ENCODE measurements at regions not wholly inside any gene's neighbourhood (a gene's known extent, or its start where the extent isn't known, plus 50 kb on each side); places are given as distances from the start of the nearest gene placed in this dataset.

DNA sequence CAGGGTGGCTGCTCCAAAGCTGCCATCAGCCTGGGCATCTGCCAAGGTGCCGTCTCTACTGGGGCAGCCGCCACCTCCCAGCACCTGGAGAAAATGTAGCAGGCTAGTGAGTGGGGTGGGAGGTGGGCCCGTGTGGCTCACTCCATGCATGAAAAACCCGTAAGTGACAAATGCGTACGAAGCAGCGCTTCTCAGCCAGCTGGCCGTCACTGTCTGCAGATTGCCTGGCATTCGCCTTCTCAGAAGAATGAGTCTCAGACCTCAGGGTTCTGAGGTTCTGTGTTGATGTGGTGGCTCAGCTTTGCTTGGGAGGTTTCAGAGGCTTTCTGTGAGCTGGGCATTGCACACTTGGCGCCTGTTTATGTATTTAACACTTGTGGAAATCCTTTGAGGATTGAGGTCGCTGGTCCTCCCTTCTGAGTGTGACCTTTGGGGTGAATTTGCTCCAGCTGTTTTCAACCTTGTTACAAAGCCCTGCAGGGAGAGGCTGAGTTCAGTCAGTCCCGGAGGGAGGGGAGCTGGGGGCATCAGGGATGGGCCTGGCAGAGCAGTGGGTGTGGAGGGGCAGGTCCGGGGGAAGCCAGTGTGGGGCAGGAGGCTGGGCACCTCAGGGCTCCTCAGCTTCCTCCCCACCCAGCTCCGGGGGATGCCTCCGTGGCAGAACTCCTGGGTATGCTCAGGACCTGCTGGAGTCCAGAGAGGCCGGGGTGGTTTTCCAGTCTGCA, 977.0 kb downstream of the TBC1D22A start:
- ATAC-seq (replicated peaks in 1 of 2) (no peak), DNase-seq (no peak)
- Mint-ChIP-seq H3K36me3 (ENCODE audit: insufficient read depth in 2 of 2) (no peaks in the 10 kb centered on the region), H3K9me3 (no peaks in the 10 kb centered on the region), H3K4me3 (no peak overlapping the region), H3K27me3 (ENCODE audit: low read depth) (no peaks in the 10 kb centered on the region), H3K27ac (no peak overlapping the region), H3K4me1 (ENCODE audit: low read depth) (no peaks in the 10 kb centered on the region)

DNA sequence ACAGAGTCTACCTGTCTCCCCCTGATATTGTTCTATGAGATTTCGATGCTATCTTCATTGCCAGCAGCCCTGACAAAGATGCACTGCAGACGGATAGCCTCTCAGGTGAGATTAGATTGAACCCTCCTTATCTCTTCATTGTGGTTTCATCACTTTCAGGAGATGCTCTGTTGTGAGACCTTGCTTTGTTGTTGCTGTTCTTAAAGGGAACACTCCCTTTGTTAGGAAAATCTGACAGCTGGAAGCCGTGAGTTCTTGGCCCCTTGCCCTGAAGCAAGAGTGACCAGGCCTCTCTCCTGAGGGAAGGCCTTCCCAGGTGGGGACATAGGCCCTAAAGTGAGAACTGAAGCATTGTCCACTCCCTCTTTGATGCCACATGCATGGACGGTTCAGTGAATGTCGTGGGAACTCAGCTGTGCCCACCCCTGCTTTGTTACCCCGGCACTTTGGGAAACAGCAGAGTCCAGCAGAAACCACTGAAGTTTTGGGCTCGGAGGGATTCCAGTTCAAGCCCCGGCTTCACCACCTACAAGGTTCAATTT, 976.1 kb downstream of the TBC1D22A start:
- no peaks in the 10 kb centered on the region for H3K9me3 Mint-ChIP-seq
- no peaks in the 10 kb centered on the region for H3K27me3 Mint-ChIP-seq (ENCODE audit: low read depth)
- H3K4me1 Mint-ChIP-seq (ENCODE audit: low read depth): no peaks in the 10 kb centered on the region
- no peak overlapping the region for H3K4me3 Mint-ChIP-seq
- no peak for DNase-seq
- no peak overlapping the region for H3K27ac Mint-ChIP-seq
- no peak for ATAC-seq (replicated peaks in 1 of 2)
- H3K36me3 Mint-ChIP-seq (ENCODE audit: insufficient read depth in 2 of 2): no peaks in the 10 kb centered on the region

DNA sequence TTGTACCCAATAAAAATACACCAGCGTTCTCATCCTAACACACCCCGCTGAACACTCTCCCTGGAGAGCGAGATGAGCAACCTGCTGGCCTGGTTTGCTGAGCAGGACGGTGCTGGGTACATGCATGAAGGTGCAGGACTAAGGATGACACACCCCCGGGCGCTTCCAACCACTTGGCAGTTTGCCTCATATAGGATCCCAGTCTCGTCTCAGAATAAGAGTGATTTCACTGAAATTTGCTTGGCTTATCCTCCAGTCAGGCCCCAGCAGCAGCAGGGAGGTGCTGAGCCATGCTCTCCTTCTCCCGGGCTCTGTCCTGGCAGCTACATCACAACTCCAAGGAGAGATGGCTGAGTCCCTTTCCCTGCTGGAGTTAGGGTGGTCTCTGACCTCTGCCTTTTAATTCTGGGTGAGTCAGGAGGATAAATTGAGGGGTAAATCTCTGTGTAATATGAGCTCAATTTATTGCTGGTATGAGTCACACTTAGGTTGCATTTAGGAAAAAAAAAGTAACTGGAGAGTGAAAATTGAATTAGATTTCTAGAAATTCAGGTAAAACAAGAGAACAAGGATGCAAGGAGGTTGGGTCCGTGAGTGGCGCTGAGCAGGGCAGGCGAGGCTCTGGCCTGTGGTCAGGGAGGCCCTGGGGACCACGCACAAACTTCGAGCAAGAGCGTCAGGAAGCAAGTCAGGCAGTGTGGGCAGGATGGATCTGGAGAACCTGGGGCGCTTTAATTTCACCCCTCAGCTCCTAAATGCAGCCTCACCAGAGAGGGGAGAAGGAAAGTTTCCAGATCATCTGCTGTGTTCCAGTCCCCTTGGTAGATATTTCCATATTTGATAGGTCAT, 974.0 kb downstream of the TBC1D22A start:
- H3K27me3 Mint-ChIP-seq (ENCODE audit: low read depth): no peaks in the 10 kb centered on the region
- no peak for DNase-seq
- peaks cover 3 to 5% of the 10 kb centered on the region in 2 donors for H3K36me3 Mint-ChIP-seq (ENCODE audit: insufficient read depth in 2 of 2)
- H3K9me3 Mint-ChIP-seq: peaks cover 5 to 6% of the 10 kb centered on the region in 2 donors
- no peak overlapping the region for H3K27ac Mint-ChIP-seq
- H3K4me1 Mint-ChIP-seq (ENCODE audit: low read depth): no peaks in the 10 kb centered on the region
- no peak for ATAC-seq (replicated peaks in 1 of 2)
- H3K4me3 Mint-ChIP-seq: no peak overlapping the region

DNA sequence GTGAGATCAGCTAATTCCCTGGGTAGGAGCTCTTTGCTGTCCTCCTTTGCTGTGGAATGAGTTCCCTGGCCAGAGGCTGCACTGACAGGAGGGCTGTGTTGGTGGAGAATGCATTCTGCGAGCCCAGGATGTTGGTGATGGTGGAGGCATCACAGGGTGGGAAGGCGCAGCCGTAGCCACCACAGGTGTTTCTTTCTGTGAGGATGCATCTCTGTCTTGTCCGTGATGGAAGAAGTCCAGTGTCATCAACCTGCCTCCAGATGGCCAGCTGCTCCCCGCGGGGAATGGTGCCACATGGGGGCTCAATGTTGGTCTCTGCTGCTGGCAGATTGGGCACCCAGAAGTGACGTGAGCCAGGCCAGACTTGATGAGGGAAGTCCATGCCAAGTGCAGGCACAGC, 972.1 kb downstream of the TBC1D22A start:
- H3K27me3 Mint-ChIP-seq (ENCODE audit: low read depth): no peaks in the 10 kb centered on the region
- no peak overlapping the region for H3K27ac Mint-ChIP-seq
- H3K4me3 Mint-ChIP-seq: no peak overlapping the region
- H3K36me3 Mint-ChIP-seq (ENCODE audit: insufficient read depth in 2 of 2): peaks cover 3 to 5% of the 10 kb centered on the region in 2 donors
- no peak for ATAC-seq (replicated peaks in 1 of 2)
- peaks cover 5 to 6% of the 10 kb centered on the region in 2 donors for H3K9me3 Mint-ChIP-seq
- no peak for DNase-seq
- H3K4me1 Mint-ChIP-seq (ENCODE audit: low read depth): no peaks in the 10 kb centered on the region

DNA sequence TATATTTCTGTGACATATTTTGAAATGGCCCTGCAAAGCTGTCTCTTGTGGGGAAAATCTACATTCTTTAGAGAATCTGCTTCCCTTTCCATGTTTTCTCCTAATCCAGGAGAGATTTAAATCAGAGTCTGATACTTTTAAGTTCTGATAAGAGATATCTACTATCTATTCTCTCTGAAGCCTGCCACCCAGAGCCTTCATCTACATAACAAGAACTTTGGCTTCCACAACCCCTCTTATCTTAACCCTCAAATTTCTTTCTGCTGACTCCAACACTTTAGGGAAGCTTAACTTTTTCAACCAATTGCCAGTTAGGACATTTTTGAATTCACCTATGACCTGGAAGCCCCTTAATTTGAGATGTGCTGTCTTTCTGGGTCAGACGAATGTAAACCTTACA, 965.2 kb downstream of the TBC1D22A start:
- peaks cover 11% of the 10 kb centered on the region for H3K27me3 Mint-ChIP-seq (ENCODE audit: low read depth)
- no peak for ATAC-seq (replicated peaks in 1 of 2)
- H3K36me3 Mint-ChIP-seq (ENCODE audit: insufficient read depth in 2 of 2): peaks cover 3% of the 10 kb centered on the region in 2 donors
- no peak overlapping the region for H3K4me3 Mint-ChIP-seq
- no peaks in the 10 kb centered on the region for H3K4me1 Mint-ChIP-seq (ENCODE audit: low read depth)
- peaks cover 4% of the 10 kb centered on the region in 2 donors for H3K9me3 Mint-ChIP-seq
- H3K27ac Mint-ChIP-seq: no peak overlapping the region
- DNase-seq: no peak

DNA sequence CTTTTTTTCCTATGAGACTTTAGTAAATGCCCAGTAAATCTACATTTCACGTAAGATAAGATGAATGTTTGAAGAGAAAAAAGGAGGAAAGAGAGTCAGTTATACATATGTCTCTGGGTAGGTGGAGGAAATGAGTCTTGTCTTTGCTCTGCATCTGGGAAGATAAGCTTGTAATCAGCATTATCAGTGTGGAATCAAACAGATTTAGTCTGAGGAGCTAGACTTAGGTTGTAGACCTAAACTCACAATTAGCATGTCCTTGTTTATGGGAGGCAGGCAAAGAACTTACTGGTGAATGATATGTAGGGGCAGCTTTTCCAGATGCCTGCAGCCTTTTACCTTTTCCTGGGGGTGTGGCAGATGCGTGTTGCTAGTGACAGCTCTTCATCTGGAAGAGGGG, 962.3 kb downstream of the TBC1D22A start:
- H3K27me3 Mint-ChIP-seq (ENCODE audit: low read depth): peaks cover 11% of the 10 kb centered on the region
- H3K9me3 Mint-ChIP-seq: no peaks in the 10 kb centered on the region
- no peak overlapping the region for H3K27ac Mint-ChIP-seq
- H3K36me3 Mint-ChIP-seq (ENCODE audit: insufficient read depth in 2 of 2): no peaks in the 10 kb centered on the region
- no peaks in the 10 kb centered on the region for H3K4me1 Mint-ChIP-seq (ENCODE audit: low read depth)
- DNase-seq: no peak
- H3K4me3 Mint-ChIP-seq: no peak overlapping the region
- no peak for ATAC-seq (replicated peaks in 1 of 2)

DNA sequence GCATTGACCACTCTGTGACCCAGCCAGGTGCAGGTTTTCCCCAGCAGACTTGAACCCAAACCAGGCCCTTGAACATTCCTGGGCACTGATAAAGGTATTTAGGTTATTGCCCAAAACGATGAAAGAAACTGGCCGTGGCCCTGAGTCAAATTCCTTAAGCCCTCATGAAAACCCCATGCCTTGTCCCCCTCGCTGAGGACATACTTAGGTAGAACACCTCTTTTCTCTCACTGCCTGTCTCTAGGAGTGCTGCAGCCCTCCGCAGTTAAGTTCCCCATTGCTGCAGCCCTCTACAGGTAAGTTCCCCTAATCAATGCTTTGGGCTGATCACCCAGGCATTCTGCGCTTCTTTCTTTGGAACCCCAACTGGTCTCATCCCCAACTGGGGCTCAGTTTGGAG, 961.6 kb downstream of the TBC1D22A start:
- ATAC-seq (replicated peaks in 1 of 2): no peak

DNA sequence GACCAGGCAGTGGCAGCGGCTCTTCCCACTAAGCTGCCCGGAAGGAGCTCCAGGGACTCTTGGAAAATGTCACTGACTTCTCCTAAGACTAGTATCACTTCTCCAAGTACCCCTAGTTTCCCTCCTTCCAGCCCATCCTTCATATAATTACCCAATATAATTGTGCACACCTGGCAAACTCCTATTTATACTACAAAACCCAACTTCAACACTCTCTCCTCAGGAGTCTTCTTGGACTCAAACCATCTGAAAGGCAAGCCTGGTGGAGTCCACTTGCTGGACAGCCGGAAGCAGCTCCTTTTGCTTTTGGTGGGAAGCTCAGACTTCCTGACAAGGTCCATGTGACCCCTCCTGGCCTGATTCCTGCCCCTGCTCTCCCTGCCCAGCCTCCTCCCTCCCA, 955.9 kb downstream of the TBC1D22A start:
- no peaks in the 10 kb centered on the region for H3K4me1 Mint-ChIP-seq (ENCODE audit: low read depth)
- no peaks in the 10 kb centered on the region for H3K36me3 Mint-ChIP-seq (ENCODE audit: insufficient read depth in 2 of 2)
- no peaks in the 10 kb centered on the region for H3K27me3 Mint-ChIP-seq (ENCODE audit: low read depth)
- H3K9me3 Mint-ChIP-seq: no peaks in the 10 kb centered on the region
- no peak overlapping the region for H3K4me3 Mint-ChIP-seq
- no peak overlapping the region for H3K27ac Mint-ChIP-seq
- DNase-seq: no peak
- ATAC-seq (replicated peaks in 1 of 2): no peak

More for the DNA sequence above, 961.6 kb downstream of the TBC1D22A start:
- no peak for DNase-seq
- no peaks in the 10 kb centered on the region for H3K9me3 Mint-ChIP-seq
- no peaks in the 10 kb centered on the region for H3K4me1 Mint-ChIP-seq (ENCODE audit: low read depth)
- H3K27me3 Mint-ChIP-seq (ENCODE audit: low read depth): peaks cover 9% of the 10 kb centered on the region
- no peaks in the 10 kb centered on the region for H3K36me3 Mint-ChIP-seq (ENCODE audit: insufficient read depth in 2 of 2)
- H3K27ac Mint-ChIP-seq: no peak overlapping the region
- H3K4me3 Mint-ChIP-seq: no peak overlapping the region

DNA sequence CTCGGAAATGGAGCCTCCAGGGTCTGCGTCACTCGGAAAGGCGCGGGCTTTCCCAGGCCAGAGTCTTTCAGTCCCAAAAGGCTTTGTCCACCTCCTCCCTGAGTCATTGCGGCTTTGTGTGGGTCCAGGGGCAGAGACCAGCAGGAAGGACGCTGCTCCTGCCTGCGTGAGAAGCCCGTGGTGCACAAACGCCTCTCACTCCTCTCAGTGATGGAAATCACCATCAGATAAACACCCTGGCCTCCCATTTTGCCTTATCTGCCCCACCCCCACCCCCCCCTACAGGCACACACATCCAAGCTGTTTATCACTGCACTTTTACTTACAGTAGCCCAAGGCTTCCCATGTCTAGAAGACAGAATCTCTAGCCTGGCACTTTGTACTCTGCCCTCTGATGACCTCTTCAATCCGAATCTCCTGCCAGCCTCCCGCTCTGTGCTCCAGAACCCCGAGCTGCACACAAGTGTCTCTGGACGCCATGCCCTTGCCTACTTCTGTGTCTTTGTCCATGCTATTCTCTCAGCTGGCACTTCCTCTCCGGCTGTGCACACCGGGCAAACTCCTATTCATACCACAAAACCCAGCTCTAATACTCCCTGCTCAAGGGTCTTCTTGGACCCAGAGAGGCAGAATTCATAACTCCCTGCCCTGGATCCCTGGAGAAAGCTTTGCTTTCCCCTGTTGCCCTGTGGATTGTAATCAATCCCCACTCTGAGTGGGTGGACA, 954.6 kb downstream of the TBC1D22A start:
- Mint-ChIP-seq H3K27me3 (ENCODE audit: low read depth) (peaks cover 6% of the 10 kb centered on the region), H3K9me3 (no peaks in the 10 kb centered on the region), H3K4me3 (no peak overlapping the region), H3K27ac (no peak overlapping the region), H3K4me1 (ENCODE audit: low read depth) (no peaks in the 10 kb centered on the region), H3K36me3 (ENCODE audit: insufficient read depth in 2 of 2) (no peaks in the 10 kb centered on the region)
- DNase-seq: no peak
- no peak for ATAC-seq (replicated peaks in 1 of 2)

DNA sequence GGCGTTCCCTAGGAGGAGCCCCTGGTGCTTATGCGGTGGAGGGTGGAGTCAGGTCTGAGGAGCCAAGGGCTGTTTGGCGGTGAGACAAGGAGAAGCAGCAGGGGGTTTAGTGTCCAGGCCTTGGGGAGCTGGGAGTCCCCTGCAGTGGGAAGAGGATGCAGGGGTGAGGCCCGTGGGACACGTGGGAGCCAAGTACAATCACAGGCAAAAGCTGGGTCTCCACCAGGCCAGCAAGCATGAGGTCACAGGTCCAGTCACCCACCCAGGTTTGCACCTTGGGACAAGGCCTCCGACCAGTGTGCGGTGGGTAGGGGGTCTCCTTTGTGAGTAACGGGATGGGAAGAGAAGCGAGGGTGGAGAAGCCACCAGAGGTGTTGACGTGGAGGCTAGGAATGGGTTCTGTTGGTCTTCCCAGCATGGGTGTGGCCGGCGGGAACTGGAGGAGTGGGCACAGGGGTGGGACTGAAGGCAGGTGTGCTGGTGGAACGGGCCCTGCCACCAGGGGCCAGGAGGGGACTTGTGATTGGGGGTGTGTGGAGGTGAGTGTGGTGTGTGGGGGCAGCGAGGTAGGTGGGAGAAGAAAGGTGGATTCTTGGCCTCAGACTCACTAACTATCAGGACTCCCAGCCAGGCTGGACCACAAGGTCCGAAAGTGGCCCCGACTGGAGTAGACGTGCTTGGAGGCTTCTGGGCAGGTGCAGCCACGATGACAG, 953.6 kb downstream of the TBC1D22A start:
- Mint-ChIP-seq H3K9me3 (no peaks in the 10 kb centered on the region), H3K27me3 (ENCODE audit: low read depth) (peaks cover 6% of the 10 kb centered on the region), H3K27ac (no peak overlapping the region), H3K4me1 (ENCODE audit: low read depth) (no peaks in the 10 kb centered on the region), H3K36me3 (ENCODE audit: insufficient read depth in 2 of 2) (no peaks in the 10 kb centered on the region), H3K4me3 (no peak overlapping the region)
- no peak for ATAC-seq (replicated peaks in 1 of 2)
- no peak for DNase-seq

DNA sequence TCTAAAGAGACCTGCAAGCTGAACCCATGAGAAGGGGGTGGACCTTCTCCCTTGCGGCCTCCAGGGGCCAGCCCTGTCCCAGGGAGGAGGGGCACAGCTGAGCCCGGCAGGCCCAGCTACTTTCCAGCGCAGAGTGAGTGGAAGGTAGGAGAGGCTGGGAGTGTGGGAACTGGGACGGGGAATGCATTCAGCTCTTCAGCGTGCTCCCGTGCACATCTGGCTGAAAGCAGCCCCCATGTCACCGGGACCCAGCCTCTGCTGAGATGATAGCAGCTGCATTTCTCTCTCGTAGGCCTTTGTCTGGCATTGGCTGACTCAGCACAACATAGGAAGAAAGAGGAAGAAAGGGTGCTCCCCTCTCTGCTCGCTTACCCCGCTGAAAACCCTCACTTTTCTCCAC, 951.5 kb downstream of the TBC1D22A start:
- Mint-ChIP-seq H3K27ac (no peak overlapping the region), H3K36me3 (ENCODE audit: insufficient read depth in 2 of 2) (no peaks in the 10 kb centered on the region), H3K27me3 (ENCODE audit: low read depth) (peaks cover 6% of the 10 kb centered on the region), H3K4me1 (ENCODE audit: low read depth) (no peaks in the 10 kb centered on the region), H3K9me3 (no peaks in the 10 kb centered on the region), H3K4me3 (no peak overlapping the region)
- ATAC-seq (replicated peaks in 1 of 2): no peak
- no peak for DNase-seq

DNA sequence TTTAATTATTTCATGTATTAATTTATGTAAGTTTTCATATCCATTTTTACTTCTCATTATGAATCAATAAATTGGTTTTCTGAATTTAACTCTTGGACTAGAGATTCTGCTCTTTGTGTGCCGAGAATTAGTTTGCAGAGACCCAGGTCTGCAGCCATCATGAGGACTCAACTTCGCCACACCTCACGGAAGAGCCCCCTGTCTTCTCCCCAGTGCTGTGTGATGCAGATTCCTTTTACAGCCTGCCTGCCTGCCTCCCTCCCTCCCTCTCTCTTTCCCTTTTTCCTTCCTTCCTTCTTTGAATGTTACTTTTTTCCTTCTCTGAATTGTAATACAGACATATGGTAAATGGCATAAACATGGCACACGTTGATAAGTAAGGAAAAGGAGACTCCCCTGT, 947.7 kb downstream of the TBC1D22A start:
- DNase-seq: no peak
- H3K4me3 Mint-ChIP-seq: no peak overlapping the region

More for the DNA sequence above, 947.7 kb downstream of the TBC1D22A start:
- Mint-ChIP-seq H3K36me3 (ENCODE audit: insufficient read depth in 2 of 2) (no peaks in the 10 kb centered on the region), H3K27me3 (ENCODE audit: low read depth) (peaks cover 6% of the 10 kb centered on the region), H3K9me3 (no peaks in the 10 kb centered on the region), H3K4me1 (ENCODE audit: low read depth) (no peaks in the 10 kb centered on the region), H3K27ac (no peak overlapping the region)
- ATAC-seq (replicated peaks in 1 of 2): no peak
